ENCODE measurements at regions not wholly inside any gene's neighbourhood (a gene's known extent, or its start where the extent isn't known, plus 50 kb on each side); places are given as distances from the start of the nearest gene placed in this dataset.
A peak's percentile ranks its signal among the peaks of the same experiment; 100 is the strongest.

GRCh38 chr2:219803294-219803693 is 175.9 kb downstream of the SLC4A3 start:
- WGBS, 2 donors (ENCODE audit: extremely low coverage in 2 of 2, insufficient read length in 2 of 2, insufficient replicate concordance in 1 of 2), result no CpG with 5 or more reads among the region's 2 CpGs

GRCh38 chr2:219810895-219811294 is 183.5 kb downstream of the SLC4A3 start:
- no peak overlapping the region for H2BK12ac ChIP-seq (ENCODE audit: low read length)
- no peak overlapping the region for H4K8ac ChIP-seq (ENCODE audit: low read depth, low read length)
- no peak overlapping the region for H2AK5ac ChIP-seq (ENCODE audit: low read depth, low read length)
- H3K79me1 ChIP-seq (ENCODE audit: low read depth, low read length), result no peaks in the 10 kb centered on the region
- H2AFZ ChIP-seq (ENCODE audit: low read length), result no peak overlapping the region
- no peak overlapping the region for H3K14ac ChIP-seq (ENCODE audit: low read length)
- H2BK15ac ChIP-seq (ENCODE audit: low read length), result no peak overlapping the region
- H3K23ac ChIP-seq (ENCODE audit: low read depth, low read length, poor library complexity), result no peak overlapping the region
- H3K4me3 ChIP-seq (ENCODE audit: low read length in 2 of 2), result no peak overlapping the region
- no peak overlapping the region for H3K18ac ChIP-seq (ENCODE audit: low read length)
- no peaks in the 10 kb centered on the region for H3K36me3 ChIP-seq (replicated peaks in 1 of 2; ENCODE audit: control insufficient read depth in 2 of 2, insufficient read depth in 2 of 2, low read length in 2 of 2)
- no peak overlapping the region for H3K9ac ChIP-seq (ENCODE audit: low read depth, low read length, poor library complexity)
- H3K27me3 ChIP-seq (ENCODE audit: control insufficient read depth in 3 of 3, insufficient read depth in 3 of 3, low read depth in 1 of 3, low read length in 3 of 3), result no peaks in the 10 kb centered on the region
- H3K4ac ChIP-seq (ENCODE audit: low read length), result no peak overlapping the region
- DNase-seq (ENCODE audit: low spot score), result no peak
- H3K4me1 ChIP-seq (ENCODE audit: control insufficient read depth in 2 of 2, insufficient read depth in 1 of 2, low read depth in 1 of 2, low read length in 2 of 2), result no peaks in the 10 kb centered on the region
- no peak overlapping the region for H2BK5ac ChIP-seq (ENCODE audit: low read length)
- H3K27ac ChIP-seq (replicated peaks; ENCODE audit: low read length), result no peak overlapping the region
- H2BK120ac ChIP-seq (ENCODE audit: low read depth, low read length), result no peak overlapping the region
- no peak overlapping the region for H3K4me2 ChIP-seq (ENCODE audit: insufficient read depth, low read length, poor library complexity, severe bottlenecking)
- H4K91ac ChIP-seq (ENCODE audit: low read depth, low read length, poor library complexity), result no peak overlapping the region
- H3K9me3 ChIP-seq (replicated peaks in 1 of 2; ENCODE audit: control insufficient read depth in 2 of 2, insufficient read depth in 1 of 2, low read depth in 1 of 2, low read length in 2 of 2), result peaks cover 0 to 5% of the 10 kb centered on the region in 2 donors

More at GRCh38 chr2:219803294-219803693, 175.9 kb downstream of the SLC4A3 start:
- H3K4me1 ChIP-seq (ENCODE audit: control insufficient read depth in 2 of 2, insufficient read depth in 1 of 2, low read depth in 1 of 2, low read length in 2 of 2), result no peaks in the 10 kb centered on the region
- no peak overlapping the region for H3K23ac ChIP-seq (ENCODE audit: low read depth, low read length, poor library complexity)
- H4K8ac ChIP-seq (ENCODE audit: low read depth, low read length), result no peak overlapping the region
- H2AK5ac ChIP-seq (ENCODE audit: low read depth, low read length), result no peak overlapping the region
- no peak overlapping the region for H3K4me2 ChIP-seq (ENCODE audit: insufficient read depth, low read length, poor library complexity, severe bottlenecking)
- H2BK5ac ChIP-seq (ENCODE audit: low read length), result no peak overlapping the region
- no peaks in the 10 kb centered on the region for H3K36me3 ChIP-seq (replicated peaks in 1 of 2; ENCODE audit: control insufficient read depth in 2 of 2, insufficient read depth in 2 of 2, low read length in 2 of 2)
- H3K14ac ChIP-seq (ENCODE audit: low read length), result no peak overlapping the region
- H3K9me3 ChIP-seq (replicated peaks in 1 of 2; ENCODE audit: control insufficient read depth in 2 of 2, insufficient read depth in 1 of 2, low read depth in 1 of 2, low read length in 2 of 2), result no peaks in the 10 kb centered on the region
- no peak overlapping the region for H4K91ac ChIP-seq (ENCODE audit: low read depth, low read length, poor library complexity)
- no peak overlapping the region for H2AFZ ChIP-seq (ENCODE audit: low read length)
- peaks cover 0 to 2% (median 0%) of the 10 kb centered on the region in 3 experiments for H3K27me3 ChIP-seq (ENCODE audit: control insufficient read depth in 3 of 3, insufficient read depth in 3 of 3, low read depth in 1 of 3, low read length in 3 of 3)
- H3K4ac ChIP-seq (ENCODE audit: low read length), result no peak overlapping the region
- no peak overlapping the region for H2BK15ac ChIP-seq (ENCODE audit: low read length)
- H3K79me1 ChIP-seq (ENCODE audit: low read depth, low read length), result no peaks in the 10 kb centered on the region
- no peak overlapping the region for H3K27ac ChIP-seq (replicated peaks; ENCODE audit: low read length)
- H3K9ac ChIP-seq (ENCODE audit: low read depth, low read length, poor library complexity), result no peak overlapping the region
- H3K18ac ChIP-seq (ENCODE audit: low read length), result no peak overlapping the region
- H2BK120ac ChIP-seq (ENCODE audit: low read depth, low read length), result no peak overlapping the region
- no peak overlapping the region for H2BK12ac ChIP-seq (ENCODE audit: low read length)
- DNase-seq (ENCODE audit: low spot score), result no peak
- no peak overlapping the region for H3K4me3 ChIP-seq (ENCODE audit: low read length in 2 of 2)

GRCh38 chr2:219812672-219813071 is 185.2 kb downstream of the SLC4A3 start:
- H4K8ac ChIP-seq (ENCODE audit: low read depth, low read length), result no peak overlapping the region
- WGBS, 2 donors (ENCODE audit: extremely low coverage in 2 of 2, insufficient read length in 2 of 2, insufficient replicate concordance in 1 of 2), result no CpG with 5 or more reads among the region's 2 CpGs
- H3K23ac ChIP-seq (ENCODE audit: low read depth, low read length, poor library complexity), result no peak overlapping the region
- no peak overlapping the region for H3K4ac ChIP-seq (ENCODE audit: low read length)
- no peaks in the 10 kb centered on the region for H3K36me3 ChIP-seq (replicated peaks in 1 of 2; ENCODE audit: control insufficient read depth in 2 of 2, insufficient read depth in 2 of 2, low read length in 2 of 2)
- no peak overlapping the region for H2BK120ac ChIP-seq (ENCODE audit: low read depth, low read length)
- no peak overlapping the region for H3K18ac ChIP-seq (ENCODE audit: low read length)
- H3K9ac ChIP-seq (ENCODE audit: low read depth, low read length, poor library complexity), result no peak overlapping the region
- H3K9me3 ChIP-seq (replicated peaks in 1 of 2; ENCODE audit: control insufficient read depth in 2 of 2, insufficient read depth in 1 of 2, low read depth in 1 of 2, low read length in 2 of 2), result peaks cover 0 to 5% of the 10 kb centered on the region in 2 donors
- H2BK12ac ChIP-seq (ENCODE audit: low read length), result no peak overlapping the region
- no peak overlapping the region for H2AK5ac ChIP-seq (ENCODE audit: low read depth, low read length)
- no peaks in the 10 kb centered on the region for H3K27me3 ChIP-seq (ENCODE audit: control insufficient read depth in 3 of 3, insufficient read depth in 3 of 3, low read depth in 1 of 3, low read length in 3 of 3)
- no peaks in the 10 kb centered on the region for H3K79me1 ChIP-seq (ENCODE audit: low read depth, low read length)
- no peak overlapping the region for H3K27ac ChIP-seq (replicated peaks; ENCODE audit: low read length)
- DNase-seq (ENCODE audit: low spot score), result no peak
- H2BK5ac ChIP-seq (ENCODE audit: low read length), result no peak overlapping the region
- no peak overlapping the region for H2AFZ ChIP-seq (ENCODE audit: low read length)
- H3K14ac ChIP-seq (ENCODE audit: low read length), result no peak overlapping the region
- H3K4me3 ChIP-seq (ENCODE audit: low read length in 2 of 2), result no peak overlapping the region
- H4K91ac ChIP-seq (ENCODE audit: low read depth, low read length, poor library complexity), result no peak overlapping the region
- no peak overlapping the region for H2BK15ac ChIP-seq (ENCODE audit: low read length)
- H3K4me1 ChIP-seq (ENCODE audit: control insufficient read depth in 2 of 2, insufficient read depth in 1 of 2, low read depth in 1 of 2, low read length in 2 of 2), result no peaks in the 10 kb centered on the region
- H3K4me2 ChIP-seq (ENCODE audit: insufficient read depth, low read length, poor library complexity, severe bottlenecking), result no peak overlapping the region

GRCh38 chr2:219820767-219821166 is 193.3 kb downstream of the SLC4A3 start:
- WGBS, 2 donors (ENCODE audit: extremely low coverage in 2 of 2, insufficient read length in 2 of 2, insufficient replicate concordance in 1 of 2), result no CpG with 5 or more reads among the region's 4 CpGs
- Histone ChIP-seq H2BK12ac (ENCODE audit: low read length) (no peak overlapping the region), H3K79me1 (ENCODE audit: low read depth, low read length) (no peaks in the 10 kb centered on the region), H3K27ac (replicated peaks; ENCODE audit: low read length) (no peak overlapping the region), H2AK5ac (ENCODE audit: low read depth, low read length) (no peak overlapping the region), H3K14ac (ENCODE audit: low read length) (no peak overlapping the region), H3K4me3 (ENCODE audit: low read length in 2 of 2) (no peak overlapping the region), H3K18ac (ENCODE audit: low read length) (peak overlapping the region; percentile 22), H3K4me2 (ENCODE audit: insufficient read depth, low read length, poor library complexity, severe bottlenecking) (no peak overlapping the region), H3K27me3 (ENCODE audit: control insufficient read depth in 3 of 3, insufficient read depth in 3 of 3, low read depth in 1 of 3, low read length in 3 of 3) (no peaks in the 10 kb centered on the region), H2BK5ac (ENCODE audit: low read length) (no peak overlapping the region), H3K9me3 (replicated peaks in 1 of 2; ENCODE audit: control insufficient read depth in 2 of 2, insufficient read depth in 1 of 2, low read depth in 1 of 2, low read length in 2 of 2) (no peaks in the 10 kb centered on the region), H3K4me1 (ENCODE audit: control insufficient read depth in 2 of 2, insufficient read depth in 1 of 2, low read depth in 1 of 2, low read length in 2 of 2) (no peaks in the 10 kb centered on the region), H4K8ac (ENCODE audit: low read depth, low read length) (no peak overlapping the region), H2BK120ac (ENCODE audit: low read depth, low read length) (no peak overlapping the region), H3K23ac (ENCODE audit: low read depth, low read length, poor library complexity) (no peak overlapping the region), H2AFZ (ENCODE audit: low read length) (no peak overlapping the region), H3K4ac (ENCODE audit: low read length) (no peak overlapping the region), H3K36me3 (replicated peaks in 1 of 2; ENCODE audit: control insufficient read depth in 2 of 2, insufficient read depth in 2 of 2, low read length in 2 of 2) (no peaks in the 10 kb centered on the region), H3K9ac (ENCODE audit: low read depth, low read length, poor library complexity) (no peak overlapping the region), H4K91ac (ENCODE audit: low read depth, low read length, poor library complexity) (no peak overlapping the region), H2BK15ac (ENCODE audit: low read length) (no peak overlapping the region)
- no peak for DNase-seq (ENCODE audit: low spot score)

Measured in neuronal stem cell (in vitro differentiated cells).